DMS 273 treated with DMSO at 0.1 percent for 48 hours (cell line): ENCODE measurements at regions not wholly inside any gene's neighbourhood (a gene's known extent, or its start where the extent isn't known, plus 50 kb on each side); places are given as distances from the start of the nearest gene placed in this dataset.

ENCODE experiments used
- DNase-seq: peaks from one replicate; lab custom pipeline; 2025; lab: John Stamatoyannopoulos, UW

DNA sequence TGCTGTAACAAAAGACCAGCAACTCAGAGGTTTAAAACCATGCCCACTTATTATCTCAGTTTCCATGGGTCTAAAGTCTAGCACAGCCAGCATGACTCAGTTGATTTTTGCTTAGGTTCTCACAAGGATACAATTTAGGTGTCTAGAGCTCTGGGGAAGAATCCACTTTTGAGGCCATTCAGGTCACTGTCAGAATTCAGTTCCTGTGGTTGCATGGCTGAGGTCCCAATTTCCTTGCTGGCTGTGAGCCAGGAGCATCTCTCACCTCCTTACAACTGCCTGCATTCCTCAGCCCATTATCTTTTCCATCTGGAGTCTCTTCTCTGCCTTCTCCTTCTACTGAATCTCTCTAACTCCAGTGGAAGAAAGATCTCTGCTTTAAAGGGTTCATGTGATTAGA lies 240.5 kb upstream of the CFAP20DC start:
- DNase-seq: no peak

DNA sequence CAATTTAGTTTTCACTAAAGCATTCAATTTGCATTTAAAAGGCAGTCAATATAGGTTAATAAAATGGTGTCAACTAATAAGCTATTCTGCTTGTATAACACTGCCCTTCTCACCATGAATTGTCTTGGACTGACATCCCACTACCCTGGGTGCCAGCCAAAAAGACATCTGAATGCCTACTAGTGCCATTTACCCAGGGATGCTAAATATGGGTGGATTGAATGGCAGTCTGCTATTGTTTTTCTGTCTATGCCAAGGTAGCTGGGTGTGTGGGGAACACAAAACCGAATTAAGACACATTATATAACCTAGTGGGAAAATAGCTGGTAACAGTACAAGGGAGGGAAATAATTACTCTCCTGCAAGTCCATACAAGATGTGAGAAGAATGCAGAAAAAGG lies 240.0 kb upstream of the CFAP20DC start:
- no peak for DNase-seq

DNA sequence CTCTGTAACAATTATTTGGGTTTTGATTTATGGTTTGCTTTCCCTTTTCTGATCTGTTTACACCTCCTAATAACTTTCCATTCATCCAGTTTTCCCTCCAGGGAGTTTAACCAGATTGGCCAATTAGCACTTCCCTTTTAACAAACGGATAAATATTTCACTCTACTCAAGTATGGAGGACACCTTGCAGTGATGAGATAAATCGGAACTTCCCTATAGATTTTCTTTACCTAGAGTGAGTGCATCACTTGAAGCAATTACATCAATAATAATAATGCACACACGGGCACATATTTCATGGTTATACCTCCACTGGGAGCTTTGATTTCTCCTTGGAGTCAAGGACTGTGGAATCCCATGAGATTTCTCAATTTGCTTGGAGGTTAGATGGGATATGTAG lies 239.1 kb upstream of the CFAP20DC start:
- DNase-seq: no peak

DNA sequence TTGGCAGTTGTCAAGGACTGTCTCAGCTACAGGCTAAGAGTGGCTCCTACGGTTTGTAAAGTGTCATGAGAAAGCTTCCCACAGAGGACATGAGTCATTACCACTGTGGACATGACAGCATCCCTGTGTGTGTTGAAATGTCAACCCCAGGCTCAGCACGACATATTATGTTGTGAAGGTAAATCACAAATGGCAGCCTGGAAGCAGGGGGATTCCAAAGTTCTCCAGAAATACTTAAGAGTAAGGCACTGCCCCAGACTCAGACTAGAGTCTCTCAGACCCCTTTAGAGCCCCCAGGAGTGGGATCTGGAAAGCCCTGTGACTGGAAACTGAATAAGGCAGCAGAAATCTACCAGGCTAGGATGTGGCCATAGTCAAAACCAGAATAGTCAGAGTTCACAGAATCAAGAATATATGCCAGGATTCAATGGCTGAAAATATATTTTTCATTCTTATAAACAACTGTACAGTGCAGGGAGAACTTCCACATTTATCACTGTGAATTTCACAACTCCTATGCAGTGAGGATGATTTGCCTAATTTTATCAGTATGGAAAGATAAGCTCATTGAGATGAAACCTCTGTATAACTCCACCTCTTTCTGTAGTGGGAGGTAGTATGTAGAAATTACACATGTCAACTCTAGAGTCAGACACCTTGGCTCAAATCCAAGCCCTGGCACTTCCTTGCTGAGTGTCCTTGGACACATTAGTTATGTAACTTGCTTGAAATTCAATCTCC lies 237.1 kb upstream of the CFAP20DC start:
- DNase-seq: no peak

DNA sequence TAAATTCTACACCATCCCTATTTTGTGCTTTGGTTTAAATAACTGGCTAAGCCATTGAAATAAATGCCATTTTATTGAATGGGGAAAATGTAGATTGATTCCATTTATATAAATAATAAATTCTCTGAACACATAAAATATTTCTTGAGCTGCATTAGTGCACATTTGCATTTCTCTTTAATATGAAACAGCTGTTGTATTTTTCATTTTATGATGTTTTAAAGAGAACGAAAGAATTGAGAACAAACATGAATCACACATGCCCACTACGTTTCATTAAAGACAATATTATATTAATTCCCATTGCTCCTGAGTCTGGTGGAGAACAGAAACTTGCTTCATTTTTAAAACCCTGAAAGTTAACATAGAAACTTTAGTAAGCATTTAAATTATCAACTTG lies 235.7 kb upstream of the CFAP20DC start:
- DNase-seq: no peak

DNA sequence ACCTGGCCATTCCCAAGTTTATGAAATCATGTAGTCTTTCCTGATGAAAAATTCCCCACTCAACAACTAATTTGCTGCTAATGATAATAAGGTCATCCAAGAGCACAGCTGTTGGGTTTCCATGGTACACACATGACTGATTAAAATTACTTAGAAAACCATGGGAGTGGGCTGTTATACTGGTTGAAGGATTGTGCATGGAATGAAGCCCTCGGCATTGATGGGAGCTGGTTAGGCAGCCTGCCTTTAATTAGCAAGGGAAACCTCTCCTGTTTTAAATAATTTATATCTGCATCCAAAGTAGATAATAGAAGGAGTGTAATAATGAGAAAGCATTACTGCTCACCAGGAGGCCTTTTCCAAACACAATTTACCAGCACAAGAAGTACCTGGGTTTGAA lies 235.1 kb upstream of the CFAP20DC start:
- DNase-seq: no peak

DNA sequence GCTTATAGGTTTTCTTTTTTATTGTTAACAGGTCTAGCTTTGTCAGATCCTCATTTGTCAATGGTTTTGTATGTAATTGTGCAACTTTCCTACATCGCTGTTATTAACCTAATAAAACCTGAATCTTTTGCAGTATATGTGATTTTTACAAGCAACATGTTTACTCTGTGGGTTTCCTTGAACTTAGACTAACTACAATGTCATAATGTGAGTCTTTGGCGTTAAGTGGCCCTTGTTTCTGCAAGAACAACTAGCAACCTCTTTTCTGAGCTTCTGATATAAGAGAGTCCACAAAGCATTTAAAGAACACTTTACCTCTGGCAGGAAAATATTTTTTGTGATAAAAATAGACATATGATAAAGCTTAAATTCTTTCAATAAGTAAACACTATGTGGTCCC lies 230.3 kb upstream of the CFAP20DC start:
- no peak for DNase-seq

DNA sequence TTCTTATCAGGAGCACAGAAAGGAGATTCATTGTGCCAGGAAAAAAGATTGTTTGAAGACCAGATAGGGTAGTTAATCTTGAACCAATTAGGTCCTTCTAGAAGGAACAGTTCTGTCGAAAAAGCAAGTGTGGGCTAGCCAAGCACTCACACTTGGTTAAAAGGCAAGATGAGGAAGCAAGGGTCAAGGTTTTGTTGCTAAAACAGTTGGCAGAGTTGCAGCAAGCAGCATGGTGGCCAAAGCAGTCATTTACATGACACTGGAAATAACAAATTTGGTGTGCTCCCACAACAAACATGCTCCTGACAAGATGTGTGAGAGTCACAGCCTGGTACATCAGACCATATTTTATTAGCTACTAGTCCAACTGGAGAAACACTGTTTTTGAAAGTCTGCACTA lies 228.0 kb upstream of the CFAP20DC start:
- DNase-seq: no peak

DNA sequence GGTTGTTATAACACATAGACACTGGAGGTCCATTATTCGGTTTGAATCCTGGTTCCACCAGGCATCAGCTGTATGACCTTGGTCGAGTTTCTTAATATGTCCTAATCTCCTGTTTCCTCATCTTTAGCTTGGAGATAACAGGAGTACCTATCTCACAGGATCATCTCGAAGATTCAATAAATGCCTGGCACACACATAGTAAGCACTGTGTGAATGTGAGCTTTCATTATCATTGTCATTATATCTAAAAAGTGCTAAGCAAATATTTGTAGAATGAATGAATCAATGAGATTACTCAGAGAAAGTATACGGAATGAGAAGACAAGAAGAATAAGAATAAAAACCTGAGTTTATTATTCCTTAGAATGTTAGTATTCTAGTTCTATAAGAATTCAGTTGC lies 227.4 kb upstream of the CFAP20DC start:
- DNase-seq: no peak

DNA sequence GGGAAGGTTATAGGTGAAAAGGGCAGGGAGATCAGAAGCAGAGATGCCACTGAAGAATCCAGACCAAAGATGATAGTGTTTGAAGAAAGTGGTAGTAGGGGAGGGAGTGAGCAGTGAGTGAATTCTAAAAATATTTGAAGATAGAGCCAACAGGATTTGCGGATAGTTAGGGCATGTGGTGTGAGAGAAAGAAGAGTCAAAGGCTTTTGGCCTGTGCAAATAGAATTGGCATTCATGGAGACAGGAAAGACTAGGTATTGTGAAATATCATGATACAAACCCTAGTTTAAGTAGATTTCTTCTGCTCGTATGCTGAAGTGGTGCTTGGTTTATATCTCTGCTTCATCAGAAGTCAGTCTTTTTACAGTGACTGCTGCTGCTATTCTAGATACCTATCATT lies 224.2 kb upstream of the CFAP20DC start:
- no peak for DNase-seq

DNA sequence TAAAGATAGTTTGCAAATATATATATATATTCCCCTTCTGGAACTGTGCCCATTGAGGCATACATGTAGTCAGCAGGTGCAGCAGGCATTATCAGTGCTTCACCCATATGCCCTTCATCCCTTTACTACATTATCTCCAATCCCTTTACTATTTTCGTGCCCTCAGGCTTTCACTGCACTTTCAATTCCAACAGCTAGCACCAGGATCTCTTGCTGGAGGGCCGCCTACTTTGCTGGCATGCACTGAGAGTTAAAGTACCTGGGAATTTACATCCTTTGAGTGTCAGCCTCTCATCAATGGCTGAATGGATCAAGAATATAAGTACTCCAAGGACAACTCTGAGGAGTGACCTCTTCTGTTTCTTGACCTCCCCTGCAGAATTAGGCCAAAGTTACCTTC lies 222.1 kb upstream of the CFAP20DC start:
- no peak for DNase-seq

DNA sequence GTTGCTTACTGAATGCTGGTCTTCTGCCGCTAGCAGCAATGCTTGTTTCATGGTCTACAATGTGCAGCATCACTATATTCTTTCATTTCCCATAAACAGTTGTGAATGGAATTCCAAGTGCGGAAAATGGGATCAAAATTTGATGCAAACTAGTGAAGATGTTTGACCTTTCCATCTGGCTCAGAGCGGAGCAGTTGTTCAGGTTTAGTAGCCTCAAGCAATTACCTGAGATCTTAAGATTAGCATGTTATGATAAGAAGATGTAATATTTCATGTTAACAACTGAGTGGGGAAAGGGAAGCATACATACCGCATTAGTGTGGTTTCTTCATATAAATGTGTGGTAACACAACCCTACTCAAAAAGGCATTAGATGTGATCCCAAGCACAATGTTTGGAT lies 221.1 kb upstream of the CFAP20DC start:
- DNase-seq: no peak

DNA sequence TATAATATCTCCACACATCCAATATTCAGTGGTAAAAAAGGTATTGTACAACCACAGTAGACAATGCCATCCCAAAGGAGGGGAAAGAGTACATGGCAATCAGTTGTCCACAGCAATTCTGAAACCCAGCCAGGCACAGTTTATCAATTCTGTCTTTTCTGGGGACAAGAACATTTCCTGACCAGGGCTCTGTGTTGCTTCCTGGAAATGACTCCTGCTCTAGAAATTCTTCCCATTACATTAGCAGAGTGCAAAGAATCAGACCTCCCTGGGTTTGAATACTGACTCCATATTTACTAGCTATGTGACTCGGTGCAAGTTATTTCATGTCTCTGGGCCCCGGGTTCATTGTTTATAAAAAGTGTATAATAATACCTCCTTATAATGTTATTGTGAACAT lies 220.4 kb upstream of the CFAP20DC start:
- no peak for DNase-seq

DNA sequence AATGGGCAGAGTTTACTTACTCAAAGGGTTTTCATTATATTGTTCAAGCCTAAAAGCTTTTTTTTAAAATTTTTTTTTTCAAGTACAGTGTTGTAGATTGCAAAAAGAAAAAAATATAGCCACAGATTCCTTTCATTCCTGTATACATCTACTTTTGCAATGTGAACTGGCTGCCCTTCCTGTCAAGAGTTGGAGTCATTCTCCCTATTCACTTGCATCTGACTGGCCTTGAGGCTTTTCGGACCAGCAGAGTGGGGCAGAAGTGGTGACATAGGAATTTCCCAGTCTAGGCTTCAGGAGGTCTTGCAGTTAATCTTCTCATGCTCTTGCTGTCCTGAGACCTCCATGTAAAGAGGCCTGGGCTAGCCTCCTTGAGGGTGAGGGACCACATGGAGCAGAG lies 218.3 kb upstream of the CFAP20DC start:
- DNase-seq: no peak

DNA sequence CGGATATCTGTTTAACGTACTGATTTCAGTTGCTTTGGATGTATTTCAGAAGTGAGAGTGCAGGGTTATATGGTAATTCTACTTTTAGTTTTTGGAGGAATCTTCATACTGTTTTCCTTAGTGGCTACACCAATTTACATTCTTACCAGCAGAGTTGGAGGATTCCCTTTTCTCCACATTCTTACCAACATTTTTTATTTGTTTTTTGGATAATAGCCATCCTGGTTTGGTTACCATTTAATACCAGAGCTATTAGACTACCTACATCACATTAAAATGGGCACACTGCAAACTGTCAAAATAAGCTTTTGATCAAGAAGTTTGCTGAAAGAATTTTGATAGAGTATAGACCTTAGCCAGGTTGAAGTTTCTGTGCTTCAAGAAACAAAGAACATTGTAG lies 217.2 kb upstream of the CFAP20DC start:
- no peak for DNase-seq

DNA sequence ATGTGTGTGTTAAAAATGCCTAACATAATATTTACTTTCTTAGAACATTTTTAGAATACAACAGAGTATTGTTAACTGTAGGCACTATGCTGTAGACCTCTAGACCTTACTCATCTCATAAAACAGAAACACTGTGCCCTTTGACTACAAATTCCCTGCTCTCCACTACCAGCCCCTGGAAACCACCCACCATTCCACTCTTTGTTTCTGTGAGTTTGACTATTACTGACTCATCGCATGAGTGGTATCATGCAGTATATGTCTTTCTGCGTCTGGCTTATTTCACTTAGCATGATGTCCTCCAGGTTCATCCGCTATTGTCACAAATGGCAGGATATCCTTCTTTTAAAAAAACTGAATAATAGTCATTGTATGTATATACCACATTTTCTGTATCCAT lies 216.7 kb upstream of the CFAP20DC start:
- no peak for DNase-seq

DNA sequence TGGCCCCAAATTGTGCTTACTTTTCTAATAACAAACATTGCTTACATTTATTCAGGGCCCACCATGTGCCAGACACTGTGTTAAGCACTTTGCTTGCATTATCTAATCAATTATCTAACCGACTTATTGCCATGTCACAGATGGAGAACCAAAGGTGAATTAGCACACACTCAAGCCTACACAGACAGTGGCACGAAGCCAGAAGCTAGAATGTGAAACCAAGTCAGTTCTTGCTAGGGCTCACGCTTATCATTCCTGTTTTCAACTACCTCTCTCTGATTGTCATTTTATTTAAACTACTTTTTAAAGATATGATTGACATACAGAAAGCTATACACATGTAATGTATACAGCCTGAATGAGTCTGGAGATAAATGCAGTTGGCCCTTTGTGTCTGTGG lies 215.7 kb upstream of the CFAP20DC start:
- DNase-seq: no peak

DNA sequence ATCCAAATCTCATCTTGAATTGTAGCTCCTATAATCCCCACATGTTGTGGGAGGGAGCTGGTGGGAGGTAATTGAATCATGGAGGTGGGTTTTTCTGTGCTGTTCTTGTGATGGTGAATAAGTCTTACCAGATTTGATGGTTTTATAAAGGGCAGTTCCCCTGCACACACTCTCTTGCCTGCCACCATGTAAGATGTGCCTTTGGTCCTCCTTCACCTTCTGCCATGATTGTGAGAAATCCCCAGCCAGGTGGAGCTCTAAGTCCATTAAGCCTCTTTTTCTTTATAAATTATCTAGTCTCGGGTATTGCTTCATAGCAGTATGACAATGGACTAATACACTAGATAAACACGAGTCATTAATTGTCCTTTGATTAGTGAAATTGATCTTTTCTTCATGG lies 214.5 kb upstream of the CFAP20DC start:
- DNase-seq: no peak

DNA sequence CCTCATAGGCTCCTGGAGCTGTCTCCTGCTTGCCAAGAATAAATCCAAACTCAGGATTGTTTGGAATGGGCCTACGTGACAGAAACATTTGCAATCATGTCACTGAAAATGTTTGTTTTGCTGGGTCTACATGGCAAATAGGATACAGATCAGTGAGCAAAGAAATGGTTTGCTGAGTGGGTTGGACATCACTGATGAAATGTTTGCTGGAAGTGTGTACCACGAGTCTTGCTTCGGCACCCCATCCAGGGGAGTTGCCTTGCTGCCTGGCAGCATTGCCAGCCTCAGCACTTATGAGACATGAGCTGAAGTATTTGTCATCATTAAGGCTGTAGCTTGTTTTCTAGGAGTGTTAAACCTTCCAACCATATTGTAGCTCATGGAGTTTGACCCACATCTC lies 213.3 kb upstream of the CFAP20DC start:
- DNase-seq: no peak

DNA sequence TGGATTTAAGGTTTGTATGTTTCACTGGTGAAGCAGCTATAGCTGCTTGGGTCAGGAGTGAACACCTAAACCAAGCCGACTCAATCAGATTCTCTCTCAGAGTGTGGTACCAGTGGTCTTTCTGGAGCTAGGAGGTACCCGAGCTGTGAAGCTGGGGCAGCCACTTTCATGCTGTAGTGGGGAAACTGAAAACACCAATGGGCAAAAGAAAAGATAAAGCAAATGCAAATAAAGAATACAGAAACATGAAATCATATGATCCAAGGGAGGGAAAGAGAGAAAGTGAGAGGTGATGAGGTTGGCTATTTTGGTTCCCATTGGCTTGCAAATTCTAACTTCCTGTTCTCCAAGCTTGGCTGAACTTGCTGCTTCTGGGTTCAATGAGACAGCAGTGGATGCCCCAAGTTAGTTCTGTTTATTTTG lies 212.3 kb upstream of the CFAP20DC start:
- DNase-seq: no peak

DNA sequence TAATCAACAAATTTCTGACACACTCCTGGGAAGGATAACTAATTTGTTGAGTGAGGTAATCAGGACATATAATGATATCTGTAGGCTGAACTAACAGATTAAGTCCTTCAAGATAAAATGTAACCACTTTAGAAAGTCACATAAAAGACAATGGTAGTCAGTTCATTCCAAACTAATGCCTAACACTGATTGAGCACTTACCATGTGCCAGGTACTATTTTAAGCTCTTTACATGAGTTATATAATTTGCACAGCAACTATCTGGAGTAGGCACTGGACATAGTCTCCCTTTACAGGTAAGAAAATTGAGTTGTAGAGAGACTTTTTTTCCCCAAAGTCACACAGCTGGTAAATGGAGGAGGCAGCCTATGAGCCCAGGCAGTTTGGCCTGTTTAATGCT lies 211.2 kb upstream of the CFAP20DC start:
- DNase-seq: no peak

DNA sequence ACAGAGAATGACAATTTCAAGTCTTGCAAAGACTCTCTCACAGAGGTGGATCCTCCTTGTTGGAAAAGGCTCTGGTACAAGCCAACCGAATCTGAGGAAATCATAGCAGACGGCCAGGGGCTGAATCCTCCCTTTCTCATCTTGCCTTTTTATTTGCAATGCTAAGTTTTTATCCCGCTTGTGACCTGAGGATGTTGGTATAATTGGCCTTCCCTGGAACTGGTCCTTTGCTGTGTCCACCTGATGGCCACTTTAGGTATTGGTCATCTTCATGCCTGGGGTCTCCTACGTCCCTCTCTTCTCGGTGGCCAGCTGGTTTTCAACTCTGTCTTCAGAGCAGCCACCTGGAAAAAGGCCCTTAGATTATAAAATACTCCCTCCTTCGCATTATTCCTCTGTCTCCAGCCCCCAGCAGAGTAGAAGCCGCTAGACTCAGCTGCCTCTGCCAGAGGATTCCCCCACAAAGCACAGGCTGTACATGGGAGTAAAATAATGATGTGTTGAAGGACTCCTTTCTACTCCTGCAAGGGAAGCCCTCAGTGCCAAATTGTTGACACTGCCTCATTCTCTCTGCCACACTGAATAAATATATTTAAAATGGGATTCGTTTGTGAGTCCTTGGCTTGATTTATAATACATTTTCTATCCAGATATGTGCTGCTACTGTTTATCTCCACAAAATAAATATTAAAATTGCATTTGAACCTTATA lies 208.9 kb upstream of the CFAP20DC start:
- no peak for DNase-seq

DNA sequence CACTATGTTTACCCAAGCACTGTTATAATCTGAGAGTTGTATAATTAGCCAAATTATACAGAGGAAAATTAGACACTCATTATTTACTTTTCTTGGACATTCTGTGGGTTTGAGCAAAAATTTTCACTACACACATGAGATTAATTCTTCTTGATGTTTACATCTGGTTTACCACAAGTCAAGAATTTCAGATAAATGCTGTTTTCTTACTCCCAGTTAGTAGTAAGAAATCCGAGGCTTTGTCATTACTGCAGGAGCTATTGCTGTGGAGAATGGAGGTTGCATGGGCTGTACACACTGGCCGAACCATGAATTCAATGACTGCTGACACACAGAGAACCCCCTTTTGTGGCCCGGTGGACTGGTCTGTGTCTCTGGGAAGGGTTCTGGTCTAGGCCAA lies 207.7 kb upstream of the CFAP20DC start:
- DNase-seq: no peak

DNA sequence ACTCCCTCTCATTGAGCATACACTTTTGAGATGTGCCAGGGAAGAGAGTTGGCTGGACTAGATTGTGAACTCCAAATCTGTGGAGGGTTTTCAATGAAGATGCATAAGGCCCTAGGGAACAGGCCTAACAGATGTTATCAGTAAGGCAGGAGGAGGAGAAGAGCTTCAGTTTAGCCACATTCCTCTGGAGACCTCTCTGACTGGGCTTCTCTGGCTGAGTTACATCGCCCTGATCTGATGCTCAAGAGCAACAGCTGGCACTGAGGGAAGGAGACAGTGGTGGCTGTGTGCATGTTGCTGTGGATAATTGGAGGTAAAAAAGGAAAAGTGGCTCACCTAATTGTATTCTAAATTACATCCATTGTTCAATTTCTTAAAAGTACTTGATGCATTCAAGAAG lies 206.4 kb upstream of the CFAP20DC start:
- no peak for DNase-seq
